BLaER1 treated with 17β-estradiol and CSF1 and Interleukin-3, amounts not matched to agents 10 nM and 100 nM (cell line): ENCODE measurements at regions not wholly inside any gene's neighbourhood (a gene's known extent, or its start where the extent isn't known, plus 50 kb on each side); places are given as distances from the start of the nearest gene placed in this dataset.
A peak's percentile ranks its signal among the peaks of the same experiment; 100 is the strongest.

Source experiments
- H3K27ac ChIP-seq, 11 experiments: shearing (Covaris generic); formaldehyde crosslinking; 2 replicates each; pipeline ENCODE4 v1.8.1; 2022
- H3K27me3 ChIP-seq, 11 experiments: shearing (Covaris generic); formaldehyde crosslinking; 2 replicates each; pipeline ENCODE4 v1.8.1; 2022
- H3K36me3 ChIP-seq, 11 experiments: shearing (Covaris generic); formaldehyde crosslinking; 2 replicates each; pipeline ENCODE4 v1.8.1; 2022
- H3K4me1 ChIP-seq, 10 experiments: shearing (Covaris generic); formaldehyde crosslinking; 2 replicates each; pipeline ENCODE4 v1.8.1; 2022
- H3K4me2 ChIP-seq, 11 experiments: shearing (Covaris generic); formaldehyde crosslinking; 2 replicates each; pipeline ENCODE4 v1.8.1; 2022
- H3K4me3 ChIP-seq, 10 experiments: shearing (Covaris generic); formaldehyde crosslinking; 2 replicates each; pipeline ENCODE4 v1.8.1; 2022
- H3K9ac ChIP-seq, 11 experiments: shearing (Covaris generic); formaldehyde crosslinking; 2 replicates each; pipeline ENCODE4 v1.8.1; 2022
- H3K9me3 ChIP-seq, 11 experiments: shearing (Covaris generic); formaldehyde crosslinking; replicated peaks in 1 of 11; 2 replicates each; pipeline ENCODE4 v1.8.1; 2022
- H4K20me1 ChIP-seq, 11 experiments: shearing (Covaris generic); formaldehyde crosslinking; 2 replicates each; pipeline ENCODE4 v1.8.1; 2022
- Cebpa-rat ChIP-seq, 11 experiments: shearing (Covaris generic); IDR thresholded peaks; 2 replicates each; pipeline ENCODE4 v1.8.1; 2022

GRCh38 chr4:165744370-165744769 is 128.7 kb upstream of the TLL1 start:
- Histone ChIP-seq H3K36me3 (no peaks in the 10 kb centered on the region), H3K27me3 (no peaks in the 10 kb centered on the region), H4K20me1 (no peaks in the 10 kb centered on the region), H3K4me1 (no peaks in the 10 kb centered on the region), H3K9ac (no peak overlapping the region), H3K27ac (no peak overlapping the region), H3K4me3 (no peak overlapping the region), H3K4me2 (no peak overlapping the region), H3K9me3 (no peaks in the 10 kb centered on the region)
- no peak for TF ChIP-seq Cebpa-rat (IDR thresholded peaks at IDR 0.05)

GRCh38 chr4:165748321-165748720 is 124.7 kb upstream of the TLL1 start:
- Histone ChIP-seq H3K4me2 (no peak overlapping the region), H4K20me1 (no peaks in the 10 kb centered on the region), H3K9ac (no peak overlapping the region), H3K4me3 (no peak overlapping the region), H3K9me3 (no peaks in the 10 kb centered on the region), H3K4me1 (peaks cover 0 to 5% (median 0%) of the 10 kb centered on the region in 10 experiments; a peak in 2 of 20 replicates), H3K27ac (no peak overlapping the region), H3K27me3 (no peaks in the 10 kb centered on the region), H3K36me3 (no peaks in the 10 kb centered on the region)
- no peak for TF ChIP-seq Cebpa-rat (IDR thresholded peaks at IDR 0.05)

GRCh38 chr4:165751882-165752281 is 121.2 kb upstream of the TLL1 start:
- no peak overlapping the region for H3K4me3 ChIP-seq
- H3K27me3 ChIP-seq = no peaks in the 10 kb centered on the region
- no peak overlapping the region for H3K27ac ChIP-seq
- no peaks in the 10 kb centered on the region for H3K9me3 ChIP-seq
- TF ChIP-seq Cebpa-rat (IDR thresholded peaks at IDR 0.05) = no peak
- no peaks in the 10 kb centered on the region for H4K20me1 ChIP-seq
- H3K36me3 ChIP-seq = no peaks in the 10 kb centered on the region
- peaks cover 0 to 5% (median 0%) of the 10 kb centered on the region in 10 experiments; a peak in 2 of 20 replicates for H3K4me1 ChIP-seq
- H3K9ac ChIP-seq = no peak overlapping the region
- H3K4me2 ChIP-seq = peak overlapping the region in 3 of 11 experiments; percentile 3 to 54 (median 27); a peak in 3 of 22 replicates

GRCh38 chr4:165754664-165755063 is 118.4 kb upstream of the TLL1 start:
- Histone ChIP-seq H3K4me1 (peaks cover 0 to 5% (median 0%) of the 10 kb centered on the region in 10 experiments; a peak in 2 of 20 replicates), H3K4me3 (no peak overlapping the region), H3K36me3 (no peaks in the 10 kb centered on the region), H3K27ac (no peak overlapping the region), H3K27me3 (no peaks in the 10 kb centered on the region), H4K20me1 (no peaks in the 10 kb centered on the region), H3K4me2 (no peak overlapping the region), H3K9me3 (no peaks in the 10 kb centered on the region), H3K9ac (no peak overlapping the region)
- TF ChIP-seq Cebpa-rat (IDR thresholded peaks at IDR 0.05) = no peak

GRCh38 chr4:165756836-165757235 is 116.2 kb upstream of the TLL1 start:
- Histone ChIP-seq H3K9me3 (no peaks in the 10 kb centered on the region), H4K20me1 (no peaks in the 10 kb centered on the region), H3K9ac (no peak overlapping the region), H3K4me1 (peaks cover 0 to 3% (median 0%) of the 10 kb centered on the region in 10 experiments; a peak in 2 of 20 replicates), H3K36me3 (no peaks in the 10 kb centered on the region), H3K4me3 (no peak overlapping the region), H3K4me2 (no peak overlapping the region), H3K27ac (no peak overlapping the region), H3K27me3 (no peaks in the 10 kb centered on the region; a peak in 1 of 22 replicates)
- no peak for TF ChIP-seq Cebpa-rat (IDR thresholded peaks at IDR 0.05)

GRCh38 chr4:165757451-165757850 is 115.6 kb upstream of the TLL1 start:
- Histone ChIP-seq H3K36me3 (no peaks in the 10 kb centered on the region), H3K27me3 (no peaks in the 10 kb centered on the region; a peak in 1 of 22 replicates), H4K20me1 (no peaks in the 10 kb centered on the region), H3K4me3 (no peak overlapping the region), H3K27ac (no peak overlapping the region), H3K9ac (no peak overlapping the region), H3K9me3 (no peaks in the 10 kb centered on the region), H3K4me1 (no peaks in the 10 kb centered on the region), H3K4me2 (no peak overlapping the region)
- no peak for TF ChIP-seq Cebpa-rat (IDR thresholded peaks at IDR 0.05)

- Histone ChIP-seq H3K27ac (no peak overlapping the region), H3K27me3 (no peaks in the 10 kb centered on the region; a peak in 1 of 22 replicates), H3K4me1 (no peaks in the 10 kb centered on the region), H3K9me3 (no peaks in the 10 kb centered on the region), H3K9ac (no peak overlapping the region), H3K36me3 (no peaks in the 10 kb centered on the region), H3K4me2 (no peak overlapping the region), H4K20me1 (no peaks in the 10 kb centered on the region), H3K4me3 (no peak overlapping the region)
- no peak for TF ChIP-seq Cebpa-rat (IDR thresholded peaks at IDR 0.05)
These were observed 115.0 kb upstream of the TLL1 start for GRCh38 chr4:165758086-165758485.

- no peak overlapping the region for H3K4me2 ChIP-seq
- no peaks in the 10 kb centered on the region; a peak in 1 of 22 replicates for H3K27me3 ChIP-seq
- H3K4me1 ChIP-seq = no peaks in the 10 kb centered on the region
- no peak overlapping the region for H3K9ac ChIP-seq
- no peak for TF ChIP-seq Cebpa-rat (IDR thresholded peaks at IDR 0.05)
- no peak overlapping the region for H3K4me3 ChIP-seq
- no peaks in the 10 kb centered on the region for H3K36me3 ChIP-seq
- no peak overlapping the region for H3K27ac ChIP-seq
- no peaks in the 10 kb centered on the region for H3K9me3 ChIP-seq
- no peaks in the 10 kb centered on the region for H4K20me1 ChIP-seq
These were observed 112.9 kb upstream of the TLL1 start for GRCh38 chr4:165760182-165760581.

- Histone ChIP-seq H3K4me2 (no peak overlapping the region), H3K9me3 (no peaks in the 10 kb centered on the region), H3K36me3 (no peaks in the 10 kb centered on the region), H4K20me1 (no peaks in the 10 kb centered on the region), H3K4me1 (no peaks in the 10 kb centered on the region), H3K27ac (no peak overlapping the region), H3K27me3 (no peaks in the 10 kb centered on the region; a peak in 1 of 22 replicates), H3K9ac (no peak overlapping the region), H3K4me3 (no peak overlapping the region)
- TF ChIP-seq Cebpa-rat (IDR thresholded peaks at IDR 0.05) = no peak
These were observed 111.1 kb upstream of the TLL1 start for GRCh38 chr4:165761963-165762362.

- H3K9me3 ChIP-seq = no peaks in the 10 kb centered on the region
- H3K27me3 ChIP-seq = no peaks in the 10 kb centered on the region; a peak in 1 of 22 replicates
- H3K9ac ChIP-seq = no peak overlapping the region
- H4K20me1 ChIP-seq = no peaks in the 10 kb centered on the region
- H3K36me3 ChIP-seq = no peaks in the 10 kb centered on the region
- TF ChIP-seq Cebpa-rat (IDR thresholded peaks at IDR 0.05) = no peak
- no peaks in the 10 kb centered on the region for H3K4me1 ChIP-seq
- no peak overlapping the region for H3K4me3 ChIP-seq
- H3K4me2 ChIP-seq = no peak overlapping the region
- no peak overlapping the region for H3K27ac ChIP-seq
These were observed 109.4 kb upstream of the TLL1 start for GRCh38 chr4:165763640-165764039.
